Natural killer cell (primary cell): ENCODE measurements at regions not wholly inside any gene's neighbourhood (a gene's known extent, or its start where the extent isn't known, plus 50 kb on each side); places are given as distances from the start of the nearest gene placed in this dataset.

Experiments
- ATAC-seq, 3 donors: fragments of 150-1000 bp in 2 of 3; fragments of 200-7000 bp in 1 of 3; cut with Tn5 transposase; 1 replicate in 1 of 3; 2 replicates in 2 of 3; pipeline ENCODE4 v1.10.0; 2021; ENCODE audit warnings: mild to moderate bottlenecking in 2 of 3, moderate library complexity in 2 of 3
- DNase-seq, 2 donors: peaks; one replicate each; pipeline versions ENCODE4 v3.0.0 to v3.0.0-alpha.2; 2013 to 2021; ENCODE audit warnings: mixed read lengths in 1 of 2
- H3K27ac ChIP-seq: one replicate; pipeline ENCODE4 v1.5.1; 2013; ENCODE audit warnings: mild to moderate bottlenecking, low read length
- H3K27me3 ChIP-seq: one replicate; pipeline ENCODE4 v1.6.1; 2013; ENCODE audit warnings: low read length; ENCODE audit not compliant: control insufficient read depth, insufficient read depth
- H3K36me3 ChIP-seq: one replicate; pipeline ENCODE4 v1.6.1; 2013; ENCODE audit warnings: low read length; ENCODE audit not compliant: control insufficient read depth, insufficient read depth
- H3K4me1 ChIP-seq: one replicate; pipeline ENCODE4 v1.6.1; 2013; ENCODE audit warnings: low read length; ENCODE audit not compliant: control insufficient read depth, insufficient read depth
- H3K4me3 ChIP-seq: one replicate; pipeline ENCODE4 v1.5.1; 2013; ENCODE audit warnings: low read length
- H3K9me3 ChIP-seq: one replicate; pipeline ENCODE4 v1.6.1; 2013; ENCODE audit warnings: low read length; ENCODE audit not compliant: control insufficient read depth, insufficient read depth
- H3K27ac Mint-ChIP-seq, 2 donors: one replicate each; pipeline ENCODE4 v1.8.0; 2022; ENCODE audit warnings: mild to moderate bottlenecking in 2 of 2, mixed read lengths in 2 of 2, moderate library complexity in 1 of 2
- H3K27me3 Mint-ChIP-seq, 2 donors: one replicate each; pipeline ENCODE4 v1.8.0; 2022; ENCODE audit warnings: low read depth in 2 of 2, mixed read lengths in 2 of 2
- H3K36me3 Mint-ChIP-seq: one replicate; pipeline ENCODE4 v1.8.0; 2022; ENCODE audit warnings: mixed read lengths
- H3K4me1 Mint-ChIP-seq, 2 donors: one replicate each; pipeline ENCODE4 v1.8.0; 2022; ENCODE audit warnings: mixed read lengths in 2 of 2
- H3K4me3 Mint-ChIP-seq: one replicate; pipeline ENCODE4 v1.8.0; 2022; ENCODE audit warnings: mild to moderate bottlenecking, moderate library complexity, mixed read lengths
- H3K9me3 Mint-ChIP-seq, 2 donors: one replicate each; pipeline ENCODE4 v1.8.0; 2022; ENCODE audit warnings: mixed read lengths in 2 of 2
- WGBS: methylation state at CpG from one replicate; pipeline ENCODE4 v1.1.7; 2013; ENCODE audit warnings: missing lambda C conversion rate; ENCODE audit not compliant: insufficient coverage; 5-methylcytosine and 5-hydroxymethylcytosine counted together
- intact Hi-C: fragments of 100-400 bp; cut with micrococcal nuclease; formaldehyde crosslinking; loops from one replicate; pipeline ENCODE4 v1.14.2; 2022
- TF ChIP-seq, protein P1 (sequence below): fragments of 200-600 bp; IDR thresholded peaks from one replicate; pipeline ENCODE4 v1.8.0; 2022; ENCODE audit warnings: antibody characterized with exemption

DNA sequence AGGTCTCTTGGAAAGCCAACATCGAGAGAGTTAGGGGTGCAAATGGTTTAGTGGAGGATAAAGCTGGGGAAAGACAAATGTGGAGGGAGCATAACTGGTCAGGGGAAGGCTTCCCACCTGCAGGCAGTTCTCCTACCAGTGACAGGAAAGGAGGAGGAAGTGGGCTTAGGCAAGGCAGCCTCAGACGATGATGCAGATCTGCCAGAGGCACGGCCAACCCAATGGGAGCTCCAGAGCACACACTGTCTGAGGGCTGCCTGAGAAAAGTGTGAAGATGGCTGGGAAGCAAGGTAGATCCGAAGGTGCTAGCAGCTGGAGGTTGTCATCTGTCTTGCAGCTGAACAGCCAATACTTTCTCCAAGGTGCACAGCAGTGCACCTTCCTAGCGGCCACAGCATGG lies 178.8 kb downstream of the C7orf25 start:
- H3K9me3 ChIP-seq: no peaks in the 10 kb centered on the region
- H3K27ac ChIP-seq: no peak overlapping the region
- H3K27me3 ChIP-seq: no peaks in the 10 kb centered on the region
- TF ChIP-seq, protein P1, sequence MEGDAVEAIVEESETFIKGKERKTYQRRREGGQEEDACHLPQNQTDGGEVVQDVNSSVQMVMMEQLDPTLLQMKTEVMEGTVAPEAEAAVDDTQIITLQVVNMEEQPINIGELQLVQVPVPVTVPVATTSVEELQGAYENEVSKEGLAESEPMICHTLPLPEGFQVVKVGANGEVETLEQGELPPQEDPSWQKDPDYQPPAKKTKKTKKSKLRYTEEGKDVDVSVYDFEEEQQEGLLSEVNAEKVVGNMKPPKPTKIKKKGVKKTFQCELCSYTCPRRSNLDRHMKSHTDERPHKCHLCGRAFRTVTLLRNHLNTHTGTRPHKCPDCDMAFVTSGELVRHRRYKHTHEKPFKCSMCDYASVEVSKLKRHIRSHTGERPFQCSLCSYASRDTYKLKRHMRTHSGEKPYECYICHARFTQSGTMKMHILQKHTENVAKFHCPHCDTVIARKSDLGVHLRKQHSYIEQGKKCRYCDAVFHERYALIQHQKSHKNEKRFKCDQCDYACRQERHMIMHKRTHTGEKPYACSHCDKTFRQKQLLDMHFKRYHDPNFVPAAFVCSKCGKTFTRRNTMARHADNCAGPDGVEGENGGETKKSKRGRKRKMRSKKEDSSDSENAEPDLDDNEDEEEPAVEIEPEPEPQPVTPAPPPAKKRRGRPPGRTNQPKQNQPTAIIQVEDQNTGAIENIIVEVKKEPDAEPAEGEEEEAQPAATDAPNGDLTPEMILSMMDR: no peak
- peaks cover 0 to 5% of the 10 kb centered on the region in 2 donors for H3K27me3 Mint-ChIP-seq
- no peak for ATAC-seq
- H3K27ac Mint-ChIP-seq: no peak overlapping the region
- no peaks in the 10 kb centered on the region for H3K36me3 Mint-ChIP-seq
- H3K4me3 ChIP-seq: no peak overlapping the region
- WGBS: 47% methylated on average over 5 of the region's 5 CpGs
- no peaks in the 10 kb centered on the region for H3K4me1 Mint-ChIP-seq
- no peaks in the 10 kb centered on the region for H3K36me3 ChIP-seq
- peaks cover 0 to 5% of the 10 kb centered on the region in 2 donors for H3K9me3 Mint-ChIP-seq
- H3K4me3 Mint-ChIP-seq: no peak overlapping the region
- no peaks in the 10 kb centered on the region for H3K4me1 ChIP-seq
- no peak for DNase-seq
- intact Hi-C loops: no loop called here

DNA sequence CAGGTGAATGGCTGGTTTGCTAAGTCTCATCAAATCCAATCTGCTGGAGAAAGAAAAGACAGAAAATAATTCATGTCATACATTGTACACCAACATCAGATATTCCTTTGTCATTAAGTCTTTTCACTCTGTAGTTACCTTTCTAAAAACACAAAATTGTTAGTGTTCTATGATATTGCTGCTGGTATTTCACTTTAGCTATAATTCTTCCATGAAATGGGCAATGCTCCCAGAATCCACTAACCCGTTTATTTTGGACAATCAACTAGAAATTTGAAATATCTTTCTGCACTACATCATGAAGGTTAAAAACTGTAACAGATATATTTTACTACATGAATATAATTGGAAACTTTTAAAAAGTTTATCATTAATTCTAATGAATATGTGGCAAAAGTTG lies 181.3 kb downstream of the C7orf25 start:
- intact Hi-C loops: no loop called here
- Mint-ChIP-seq H3K27me3 (peaks cover 0 to 4% of the 10 kb centered on the region in 2 donors), H3K36me3 (no peaks in the 10 kb centered on the region), H3K27ac (no peak overlapping the region), H3K4me3 (no peak overlapping the region), H3K9me3 (no peaks in the 10 kb centered on the region), H3K4me1 (no peaks in the 10 kb centered on the region)
- no peaks in the 10 kb centered on the region for H3K27me3 ChIP-seq
- no peaks in the 10 kb centered on the region for H3K4me1 ChIP-seq
- H3K9me3 ChIP-seq: no peaks in the 10 kb centered on the region
- DNase-seq: no peak
- H3K27ac ChIP-seq: no peak overlapping the region
- 60% methylated on average over 1 of the region's 1 CpG for WGBS
- H3K4me3 ChIP-seq: no peak overlapping the region
- TF ChIP-seq, protein P1: no peak
- no peaks in the 10 kb centered on the region for H3K36me3 ChIP-seq
- ATAC-seq: no peak

DNA sequence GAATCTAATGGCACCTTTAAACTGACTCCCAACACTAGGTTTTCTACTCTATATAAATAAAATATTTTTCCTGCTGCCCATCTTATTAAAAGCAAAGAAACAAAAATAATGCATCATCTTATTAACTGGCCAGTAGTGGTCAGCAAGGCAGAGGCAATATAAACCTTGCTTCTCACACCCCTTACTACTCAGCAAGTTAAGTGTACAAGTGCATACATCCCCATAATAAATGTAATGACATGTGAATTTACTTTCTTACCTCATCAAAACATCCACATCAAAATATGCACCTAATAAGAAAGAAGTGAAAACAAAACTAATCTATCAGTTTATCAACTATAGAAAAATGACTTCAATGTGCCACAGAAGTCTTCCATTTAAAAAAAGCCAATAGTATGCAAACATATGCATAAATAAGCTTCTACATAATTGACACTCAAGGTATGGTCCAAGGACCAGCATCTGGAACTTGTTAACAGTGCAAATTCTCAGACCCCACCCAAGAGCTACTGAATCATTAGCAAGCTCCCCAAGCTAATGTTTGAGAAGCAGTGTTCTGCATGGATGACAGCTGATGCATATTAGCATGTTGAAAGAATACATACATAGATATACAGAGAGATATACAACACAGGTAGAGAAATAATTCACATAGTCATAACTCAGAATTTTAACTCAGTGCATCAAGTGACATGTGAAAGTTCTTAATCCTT lies 182.7 kb downstream of the C7orf25 start:
- no peaks in the 10 kb centered on the region for H3K27me3 ChIP-seq
- H3K4me3 Mint-ChIP-seq: no peak overlapping the region
- no peak overlapping the region for H3K27ac ChIP-seq
- no peak overlapping the region for H3K4me3 ChIP-seq
- ATAC-seq: no peak
- no peaks in the 10 kb centered on the region for H3K9me3 ChIP-seq
- DNase-seq: no peak
- peaks cover 0 to 4% of the 10 kb centered on the region in 2 donors for H3K27me3 Mint-ChIP-seq
- TF ChIP-seq, protein P1: no peak
- intact Hi-C loops: no loop called here
- no peak overlapping the region for H3K27ac Mint-ChIP-seq
- H3K4me1 Mint-ChIP-seq: no peaks in the 10 kb centered on the region
- H3K36me3 ChIP-seq: no peaks in the 10 kb centered on the region
- no peaks in the 10 kb centered on the region for H3K36me3 Mint-ChIP-seq
- no peaks in the 10 kb centered on the region for H3K4me1 ChIP-seq
- no peaks in the 10 kb centered on the region for H3K9me3 Mint-ChIP-seq

DNA sequence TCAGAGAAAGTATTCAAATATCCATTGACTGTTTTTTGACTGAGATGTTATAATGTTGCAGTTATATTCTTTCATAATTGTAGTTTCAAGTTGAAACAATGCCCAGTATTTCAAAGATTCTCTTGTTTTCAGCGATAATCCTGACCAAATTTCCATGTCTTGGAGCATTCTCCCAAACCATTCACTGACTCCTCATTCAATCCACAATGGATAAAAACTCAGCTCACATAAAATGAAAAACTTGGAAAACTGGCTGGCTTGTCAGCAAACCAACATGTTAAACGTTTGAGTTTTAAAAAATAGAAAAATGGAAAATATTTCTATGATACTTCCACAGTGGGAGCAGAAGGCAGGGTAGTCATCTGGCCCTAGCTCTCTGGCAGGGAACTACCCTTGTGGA lies 184.4 kb downstream of the C7orf25 start:
- Histone ChIP-seq H3K4me1 (no peaks in the 10 kb centered on the region), H3K27ac (no peak overlapping the region), H3K4me3 (no peak overlapping the region), H3K36me3 (no peaks in the 10 kb centered on the region), H3K9me3 (no peaks in the 10 kb centered on the region), H3K27me3 (no peaks in the 10 kb centered on the region)
- Mint-ChIP-seq H3K4me1 (no peaks in the 10 kb centered on the region), H3K27me3 (peaks cover 0 to 4% of the 10 kb centered on the region in 2 donors), H3K4me3 (no peak overlapping the region), H3K9me3 (no peaks in the 10 kb centered on the region), H3K36me3 (no peaks in the 10 kb centered on the region), H3K27ac (no peak overlapping the region)
- DNase-seq (no peak), ATAC-seq (no peak)
- intact Hi-C loops: no loop called here
- WGBS: 60% methylated on average over 2 of the region's 2 CpGs
- TF ChIP-seq, protein P1: no peak
